Colon (tissue), 2 donors: ENCODE measurements at regions not wholly inside any gene's neighbourhood (a gene's known extent, or its start where the extent isn't known, plus 50 kb on each side); places are given as distances from the start of the nearest gene placed in this dataset.

Source experiments
- FAIRE-seq: peaks from 2 replicates; lab custom pipeline; 2012; peaks lifted over from hg19 to GRCh38; lab: Jason Lieb, UNC
- donor health status: control.
- donor health status: control.

DNA sequence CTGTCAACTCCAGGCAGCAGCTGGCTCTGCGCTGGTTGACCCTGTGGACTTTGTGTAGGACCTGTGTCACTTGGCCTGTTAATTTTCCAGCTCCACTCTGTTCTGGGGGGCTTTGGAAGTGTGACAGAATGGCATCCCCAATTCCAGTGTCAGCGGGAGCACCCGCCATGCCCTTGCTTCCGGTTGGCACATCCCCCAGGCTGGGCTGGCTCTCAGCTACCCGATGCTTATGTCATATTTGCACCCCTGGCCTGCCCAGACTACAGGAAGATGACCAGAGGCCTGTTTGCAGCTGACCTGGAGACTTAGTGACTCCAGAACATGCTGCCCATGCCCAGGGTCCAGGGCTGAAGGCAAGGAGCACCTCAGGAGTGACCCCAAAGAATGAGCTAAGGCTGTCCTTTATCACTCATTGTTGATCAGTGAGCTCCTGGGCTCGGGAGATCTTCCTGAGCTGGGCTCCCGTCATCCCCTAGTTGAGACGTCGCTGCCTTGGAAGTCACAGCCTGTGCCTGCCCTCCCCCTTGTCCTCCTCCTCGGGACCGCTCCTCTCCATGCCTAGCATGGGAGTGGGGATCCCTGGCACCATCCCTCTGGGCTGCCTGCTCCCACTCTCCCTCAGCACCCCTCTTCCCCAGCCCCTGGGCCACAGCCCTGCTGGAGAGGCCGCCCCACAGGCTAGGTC lies 163.4 kb upstream of the RTL1 start:
- no peak for FAIRE-seq

DNA sequence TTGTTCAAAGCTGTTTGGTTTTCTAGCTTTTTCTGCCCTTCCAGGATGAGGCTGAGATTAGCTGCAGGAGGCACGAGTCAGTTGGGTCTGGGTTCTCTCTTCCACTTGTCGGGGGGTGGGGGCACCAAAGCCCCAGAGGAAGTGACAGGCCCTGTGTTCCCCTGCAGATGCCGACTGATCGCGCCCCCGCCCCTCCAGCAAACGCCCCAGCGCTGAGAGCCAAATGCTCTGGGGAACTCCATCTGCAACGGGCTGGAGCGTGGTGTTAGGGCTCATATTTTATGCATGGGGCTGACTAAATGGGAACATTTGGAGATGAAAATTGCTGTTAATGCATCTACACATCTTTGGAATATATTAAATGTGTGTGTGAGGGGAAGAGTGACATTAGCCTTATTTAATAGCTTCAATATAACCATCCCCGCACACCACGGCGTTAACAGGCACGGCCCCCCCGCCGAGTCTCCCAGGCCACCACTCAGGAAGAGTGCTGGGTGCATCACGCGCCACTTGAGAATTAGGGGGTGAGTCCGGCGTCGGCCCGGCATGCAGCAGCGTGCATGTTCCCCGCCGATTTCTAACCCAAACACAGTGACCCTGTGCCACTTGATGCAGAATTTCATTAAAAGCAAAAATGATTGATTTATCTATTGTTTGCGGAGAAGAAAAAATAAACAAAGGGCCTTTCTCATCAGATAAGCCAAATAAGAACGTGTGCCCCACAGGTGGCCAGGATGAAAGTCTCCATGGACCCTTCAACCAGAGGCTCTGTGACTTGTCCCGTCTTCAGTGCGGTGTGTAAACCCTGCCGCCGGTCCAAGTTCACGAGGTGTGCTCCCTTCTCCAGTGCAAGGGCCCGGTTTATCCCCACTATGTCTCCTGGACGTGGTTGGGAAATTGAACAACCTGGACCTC lies 165.0 kb upstream of the RTL1 start:
- no peak for FAIRE-seq

DNA sequence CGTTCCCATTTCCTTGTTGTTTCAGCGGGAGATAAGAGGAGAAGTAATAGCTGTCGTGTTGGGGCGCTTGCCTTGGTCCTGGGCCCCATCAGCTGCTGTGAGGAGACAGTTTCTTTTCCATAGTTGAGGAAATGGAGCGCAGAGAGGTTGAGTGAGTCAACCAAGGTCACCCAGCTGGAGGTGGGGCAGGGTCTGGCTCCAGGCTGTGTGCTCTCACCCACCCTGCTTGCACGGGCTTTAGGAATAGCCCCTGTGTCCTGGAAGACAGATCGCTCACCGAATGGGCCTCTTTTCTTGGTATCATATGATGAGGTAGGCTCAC lies 165.7 kb upstream of the RTL1 start:
- FAIRE-seq: no peak

DNA sequence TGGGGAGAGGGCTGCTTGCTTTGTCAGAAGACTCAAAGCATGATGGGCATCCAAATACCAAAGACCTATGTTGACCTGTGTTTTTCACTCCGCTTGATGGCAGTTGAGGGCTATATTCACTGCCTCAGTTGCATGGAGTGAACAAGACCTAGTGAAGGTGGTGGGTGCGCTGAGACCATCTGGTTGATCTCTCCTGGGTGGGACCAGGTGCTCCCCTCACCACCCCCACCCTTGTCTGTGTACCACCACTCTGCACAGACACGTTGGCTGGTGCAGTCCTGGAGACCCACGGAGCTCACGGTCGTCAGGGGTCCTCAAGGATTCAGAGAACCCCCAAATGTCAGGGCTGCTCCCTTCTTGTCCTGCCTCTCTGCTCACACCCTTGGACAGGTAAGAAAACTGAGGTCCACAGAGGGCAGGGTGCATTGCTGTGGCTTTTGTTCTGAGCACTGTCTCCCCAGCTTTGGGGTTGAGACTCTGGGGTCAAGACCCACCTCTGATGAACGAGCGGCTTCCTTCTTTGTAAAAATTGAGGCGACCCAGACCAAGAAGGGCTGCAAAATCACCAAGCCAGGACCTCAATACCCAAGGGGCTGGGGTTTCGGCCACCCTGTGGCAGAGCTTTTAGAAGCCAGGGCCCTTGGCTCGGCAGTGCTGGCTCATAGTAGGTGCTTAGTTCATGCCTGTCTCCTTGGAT lies 166.3 kb upstream of the RTL1 start:
- no peak for FAIRE-seq

DNA sequence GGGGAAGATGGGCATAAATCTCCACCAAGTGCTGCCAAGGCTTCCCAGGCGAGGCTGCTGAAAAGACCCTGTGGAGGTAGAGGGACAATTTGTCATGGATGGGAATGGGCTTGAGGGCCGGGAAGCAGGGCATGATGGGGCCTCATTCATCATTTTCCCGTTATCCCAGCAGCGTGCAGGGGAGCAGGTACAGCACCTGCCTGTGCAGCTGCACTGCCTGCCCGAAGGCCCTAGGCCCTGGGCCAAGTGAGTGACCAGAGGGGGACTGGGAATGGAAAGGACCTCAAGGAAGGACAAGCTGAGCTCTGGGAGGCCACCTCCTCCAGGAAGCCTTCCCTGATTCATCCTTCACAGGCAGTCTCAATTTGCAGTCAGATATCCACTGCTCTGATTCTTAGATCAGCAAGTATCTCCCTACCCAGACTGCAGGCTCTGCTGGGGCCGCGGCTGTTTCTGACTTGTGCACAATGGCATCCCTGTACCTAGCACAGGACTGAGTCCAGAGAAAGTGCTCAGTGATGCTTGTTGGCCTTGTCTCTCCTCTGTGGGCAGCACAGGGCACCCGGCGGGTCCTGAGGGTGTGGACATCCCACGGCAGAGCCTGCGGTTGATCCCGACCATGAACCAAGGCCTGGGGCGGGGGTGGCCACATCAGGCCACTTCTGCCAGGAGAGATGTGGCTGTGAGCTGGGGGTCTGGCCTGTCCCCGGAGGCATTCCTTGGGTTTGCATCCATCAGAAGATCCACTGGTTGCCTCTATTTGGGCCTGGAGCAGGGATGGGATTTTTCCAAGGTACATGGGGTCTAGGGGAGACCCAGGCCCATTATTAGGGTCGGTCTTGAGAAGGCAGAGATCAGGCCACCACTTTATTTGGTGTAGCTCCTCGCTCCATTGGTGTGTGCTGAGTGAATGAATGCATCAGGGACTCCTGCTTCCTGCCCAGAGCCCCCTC lies 167.3 kb upstream of the RTL1 start:
- no peak for FAIRE-seq

DNA sequence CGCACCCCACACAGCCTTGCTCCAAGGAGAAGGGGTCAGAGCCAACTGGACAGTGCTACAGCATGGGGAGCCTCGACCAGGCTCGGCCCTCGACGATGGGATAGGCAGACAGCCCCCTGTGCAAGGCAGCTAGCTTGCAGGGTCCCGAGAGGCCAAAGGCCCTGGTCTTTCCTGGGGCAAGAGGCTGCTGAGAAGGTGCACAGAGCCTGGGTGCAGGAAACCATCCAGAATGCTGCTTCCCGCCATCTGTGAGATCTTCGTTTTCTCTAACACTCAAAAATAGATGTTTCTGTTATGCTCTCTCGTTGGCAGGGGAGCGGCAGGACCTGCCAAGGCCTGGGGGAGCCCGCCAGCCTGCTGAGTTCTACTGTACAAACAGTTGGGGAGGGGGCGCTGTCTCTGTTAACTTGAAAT lies 168.0 kb upstream of the RTL1 start:
- FAIRE-seq: no peak

DNA sequence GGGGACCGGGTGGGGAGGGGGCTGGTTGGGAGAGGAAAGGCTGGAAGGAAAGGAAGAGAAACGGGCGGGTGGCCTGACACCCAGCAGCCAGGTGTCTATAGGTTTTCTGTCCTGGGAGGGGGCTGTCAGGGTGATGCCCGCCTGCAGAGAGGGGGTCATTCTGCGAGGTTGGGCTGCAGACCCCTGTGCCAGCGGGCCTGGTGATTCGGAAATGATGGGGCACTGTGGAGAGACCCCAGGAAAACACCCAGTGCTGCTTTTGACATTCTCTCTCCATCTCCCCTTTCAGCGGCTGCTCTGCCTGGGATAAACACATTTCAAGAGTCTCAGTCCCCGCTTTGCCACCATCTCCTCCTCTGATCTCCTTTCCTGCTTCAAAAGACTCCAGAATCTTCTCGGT lies 168.5 kb upstream of the RTL1 start:
- no peak for FAIRE-seq

DNA sequence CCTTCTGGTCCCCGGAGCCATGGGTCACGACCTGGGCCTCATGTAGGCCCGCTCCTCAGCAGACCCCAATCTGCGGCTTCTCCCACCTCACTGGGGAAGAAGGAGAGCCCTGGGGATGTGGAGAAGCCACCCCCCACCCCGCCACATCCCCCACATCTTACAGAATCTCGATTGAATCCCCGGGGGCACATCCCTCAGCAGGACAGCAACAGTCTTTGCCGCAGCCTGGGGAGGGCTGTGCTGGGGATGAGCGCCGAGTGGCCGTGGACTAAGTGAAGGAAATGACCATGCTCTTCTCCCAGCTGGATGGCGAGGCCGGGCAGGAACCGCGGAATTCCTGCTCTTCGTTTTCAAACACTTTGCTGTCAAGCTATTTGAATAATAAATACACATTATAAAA lies 169.0 kb upstream of the RTL1 start:
- no peak for FAIRE-seq

DNA sequence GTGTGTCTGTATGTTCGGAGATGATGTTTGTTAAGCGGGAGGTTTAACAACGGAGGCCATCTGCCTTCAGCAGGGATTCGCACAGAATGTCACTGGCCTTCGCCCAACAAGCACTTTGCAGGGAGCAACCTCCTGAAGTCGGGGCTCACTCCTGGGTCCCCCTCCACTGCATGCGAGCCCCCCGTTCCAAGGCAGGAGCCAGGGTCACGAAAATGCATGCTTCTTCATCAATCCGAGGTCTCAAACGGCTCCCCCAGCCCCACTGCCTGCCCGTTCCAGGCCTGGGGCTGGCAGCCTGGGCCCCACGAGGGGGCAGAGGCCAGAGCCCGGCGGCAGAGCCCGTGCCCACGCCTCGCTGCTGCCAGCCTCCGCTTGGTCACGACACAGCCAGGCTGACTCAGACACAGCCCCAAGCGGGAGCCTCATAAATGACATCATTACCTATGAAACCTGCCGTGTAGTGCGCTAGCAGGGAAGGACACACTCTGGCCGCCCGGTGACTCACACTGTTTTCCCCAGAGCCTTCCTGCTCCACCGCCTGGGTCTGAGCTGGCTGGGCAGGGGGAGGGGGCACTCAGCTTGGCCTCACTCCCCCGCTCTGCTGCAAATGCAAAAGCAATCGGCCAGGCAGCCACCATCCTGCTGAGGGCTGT lies 169.5 kb upstream of the RTL1 start:
- FAIRE-seq: no peak

DNA sequence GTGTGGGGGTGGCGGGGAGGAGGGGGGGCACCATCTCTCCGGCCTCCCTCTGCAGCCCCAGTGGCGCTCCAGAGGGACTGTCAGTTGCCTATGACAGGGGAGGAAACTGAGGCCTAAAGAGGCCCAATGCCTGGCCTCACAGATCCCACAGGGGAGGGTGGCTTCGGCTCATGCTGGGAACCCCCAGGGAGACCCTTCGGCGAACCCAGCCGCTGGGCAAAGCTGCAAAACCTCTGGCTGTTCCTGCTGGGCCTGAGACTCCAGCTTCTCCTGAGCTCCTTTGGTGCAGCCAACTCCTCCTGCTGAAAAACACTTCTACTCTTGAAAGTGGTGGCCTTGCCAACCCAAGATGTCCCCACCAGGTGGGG lies 170.1 kb upstream of the RTL1 start:
- no peak for FAIRE-seq

DNA sequence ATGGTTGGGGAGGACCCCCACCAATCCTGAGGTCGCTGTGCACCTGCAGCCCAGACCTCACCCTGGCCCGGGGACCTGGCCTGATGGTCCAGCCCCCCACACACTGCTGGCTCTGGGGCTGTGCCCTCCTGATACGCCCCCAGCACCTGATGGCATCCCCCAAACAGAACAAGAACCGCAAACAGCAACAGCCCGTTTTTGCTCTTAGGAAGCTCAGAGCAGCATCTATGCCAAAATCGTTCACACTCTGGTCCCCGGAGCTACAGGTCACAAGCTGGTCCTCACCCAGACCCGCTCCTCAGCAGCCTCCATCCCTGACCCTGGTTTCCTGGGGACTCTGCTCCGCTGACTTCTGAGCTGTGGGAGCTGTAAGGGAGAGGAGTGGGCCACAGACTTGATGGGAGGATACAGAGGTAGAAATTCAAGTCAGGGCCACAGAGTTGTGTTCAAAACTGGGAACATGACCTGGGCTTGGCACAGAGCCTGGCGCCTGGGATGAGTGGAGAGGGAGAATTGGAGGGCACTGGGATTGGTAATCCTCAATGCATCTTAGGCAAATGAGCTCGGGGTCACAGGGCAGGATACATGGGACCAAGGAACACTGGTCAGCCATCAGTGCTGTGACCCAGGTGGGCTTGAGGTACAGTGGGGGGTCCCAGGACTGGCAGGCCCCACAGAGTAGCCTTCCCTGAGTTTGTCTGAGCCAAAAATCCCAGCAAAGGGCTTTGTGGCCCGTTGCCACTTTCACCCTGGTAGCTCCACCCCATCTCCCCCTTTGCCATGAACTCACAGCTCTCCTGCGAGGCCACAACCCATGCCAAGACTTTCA lies 170.9 kb upstream of the RTL1 start:
- FAIRE-seq: no peak

DNA sequence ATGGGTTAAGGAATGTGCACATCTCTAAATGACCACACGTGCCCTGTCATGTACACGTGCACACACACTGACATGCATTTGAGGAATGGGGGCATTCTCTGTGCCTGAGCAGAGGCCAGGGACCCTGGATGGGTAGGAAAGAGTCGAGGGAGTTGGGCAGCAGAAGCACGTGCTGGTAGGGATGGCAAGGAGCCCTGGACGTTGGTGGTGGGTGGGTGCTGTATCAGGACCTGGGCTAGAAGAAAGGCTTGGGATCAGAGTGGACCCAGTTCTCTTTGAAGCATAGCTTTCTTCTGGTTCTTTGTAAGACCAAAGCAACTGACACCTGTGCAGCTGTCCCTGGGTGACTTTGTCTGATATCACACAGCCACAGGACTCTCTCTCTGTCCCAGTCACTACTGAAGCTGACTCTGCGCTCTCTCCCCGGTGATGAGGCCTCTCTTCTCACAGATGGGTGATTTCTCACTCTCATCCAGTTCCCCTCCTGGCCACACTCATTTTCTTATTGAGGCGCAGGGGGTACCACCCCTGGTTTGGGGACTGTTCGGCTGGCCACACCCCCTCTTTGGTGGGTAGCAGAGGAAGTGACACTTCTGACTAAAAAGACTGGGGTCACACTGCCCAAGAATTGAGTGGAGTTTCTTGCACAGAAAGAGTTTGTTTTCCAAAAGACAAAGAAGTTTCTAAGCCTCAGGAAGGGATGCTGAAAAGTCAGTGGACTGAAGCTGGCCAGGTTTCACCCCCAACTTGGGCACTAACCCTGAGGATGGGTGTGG lies 171.7 kb upstream of the RTL1 start:
- no peak for FAIRE-seq

DNA sequence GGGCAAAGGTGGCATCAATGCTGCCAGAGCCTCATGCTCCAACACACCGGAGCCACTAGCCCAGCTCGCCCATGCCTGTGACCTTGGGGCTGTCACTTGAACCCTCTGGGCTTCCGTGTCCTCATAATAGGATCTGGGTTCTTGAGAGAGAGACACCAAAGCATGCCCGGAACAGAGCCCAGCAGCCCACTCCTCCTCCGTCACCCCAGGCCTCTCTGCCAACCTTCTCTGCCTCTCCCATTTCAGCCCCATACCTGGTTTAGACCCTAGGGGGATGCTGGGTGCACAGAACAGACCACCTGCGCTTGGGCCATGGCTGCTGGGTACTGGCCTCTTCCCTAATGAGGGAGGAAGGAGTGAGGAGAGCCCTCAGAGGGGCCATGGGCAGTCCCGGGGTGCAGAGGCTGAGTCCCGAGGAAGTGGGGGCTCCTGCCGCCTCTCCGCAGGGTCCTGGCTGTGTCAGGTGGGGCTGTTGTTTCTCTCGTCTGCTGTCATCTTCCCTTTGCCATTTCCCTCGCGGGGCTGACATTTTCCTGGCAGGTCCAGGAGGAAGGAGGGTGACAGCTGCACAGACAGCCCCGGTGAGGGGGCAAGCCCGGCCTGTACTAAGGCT lies 172.4 kb upstream of the RTL1 start:
- no peak for FAIRE-seq

DNA sequence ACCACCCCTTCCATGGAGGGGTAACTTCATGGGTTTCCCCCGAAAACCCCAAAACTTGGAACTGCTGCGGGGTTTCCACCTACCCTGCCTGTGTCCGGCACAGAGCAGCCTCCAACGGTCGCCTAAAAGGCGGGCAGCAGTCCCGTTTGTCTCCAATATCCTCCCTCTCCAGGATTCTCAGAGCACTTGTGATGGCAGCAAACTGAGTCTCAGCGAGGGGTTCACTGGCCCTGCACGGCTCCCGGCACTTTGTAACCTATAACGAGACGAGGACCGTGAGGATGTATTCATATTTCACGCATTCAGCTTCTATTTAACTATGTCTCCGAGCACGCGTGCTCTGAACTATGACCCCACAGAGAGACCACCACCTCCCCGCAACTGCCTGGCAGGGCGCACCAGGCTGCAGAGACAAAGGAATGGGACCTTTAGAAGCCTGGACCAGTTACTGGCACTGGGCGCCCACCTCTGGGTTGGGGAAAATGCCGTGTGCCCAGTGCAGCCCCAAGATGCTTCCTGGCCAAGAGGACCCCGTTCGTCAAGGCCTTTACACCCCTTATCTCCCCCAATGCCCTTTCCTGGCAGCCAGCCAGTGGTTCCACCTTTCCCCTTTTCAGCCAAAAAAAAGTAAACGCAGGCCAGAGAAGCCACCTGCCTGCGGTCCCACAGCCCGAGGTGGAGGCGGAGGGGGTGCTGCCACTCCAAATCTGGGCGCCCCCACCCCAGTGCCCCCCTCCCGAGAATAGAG lies 173.1 kb upstream of the RTL1 start:
- no peak for FAIRE-seq

DNA sequence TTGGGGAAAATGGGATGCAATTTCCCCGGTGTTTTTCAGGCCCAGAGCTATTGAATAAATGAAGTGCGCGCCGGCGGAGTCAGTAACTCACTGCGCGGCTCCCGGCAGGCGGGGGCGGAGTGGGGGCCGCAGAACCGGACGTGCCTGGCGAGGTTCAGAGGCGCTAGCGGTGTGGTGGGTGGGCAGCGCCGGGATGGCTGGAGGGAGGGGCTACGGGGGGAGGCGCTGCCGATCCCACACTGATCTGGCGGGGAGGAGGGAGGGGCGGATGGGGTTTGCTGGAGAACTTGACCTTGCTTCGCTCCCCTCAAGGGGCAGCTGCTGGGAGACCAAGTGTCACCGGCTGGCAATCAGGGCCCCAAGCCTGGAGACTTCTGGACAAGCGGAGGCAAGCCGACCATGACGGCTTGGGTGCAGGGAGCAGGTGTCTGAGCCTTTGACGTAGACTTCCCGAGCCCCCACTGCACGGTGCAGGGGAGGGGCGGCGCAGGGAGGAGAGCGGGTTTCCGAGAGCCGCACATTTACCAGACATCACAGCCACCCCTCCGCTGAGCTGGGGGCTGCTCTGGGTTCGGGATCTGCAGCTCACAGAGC lies 174.1 kb upstream of the RTL1 start:
- FAIRE-seq: no peak

DNA sequence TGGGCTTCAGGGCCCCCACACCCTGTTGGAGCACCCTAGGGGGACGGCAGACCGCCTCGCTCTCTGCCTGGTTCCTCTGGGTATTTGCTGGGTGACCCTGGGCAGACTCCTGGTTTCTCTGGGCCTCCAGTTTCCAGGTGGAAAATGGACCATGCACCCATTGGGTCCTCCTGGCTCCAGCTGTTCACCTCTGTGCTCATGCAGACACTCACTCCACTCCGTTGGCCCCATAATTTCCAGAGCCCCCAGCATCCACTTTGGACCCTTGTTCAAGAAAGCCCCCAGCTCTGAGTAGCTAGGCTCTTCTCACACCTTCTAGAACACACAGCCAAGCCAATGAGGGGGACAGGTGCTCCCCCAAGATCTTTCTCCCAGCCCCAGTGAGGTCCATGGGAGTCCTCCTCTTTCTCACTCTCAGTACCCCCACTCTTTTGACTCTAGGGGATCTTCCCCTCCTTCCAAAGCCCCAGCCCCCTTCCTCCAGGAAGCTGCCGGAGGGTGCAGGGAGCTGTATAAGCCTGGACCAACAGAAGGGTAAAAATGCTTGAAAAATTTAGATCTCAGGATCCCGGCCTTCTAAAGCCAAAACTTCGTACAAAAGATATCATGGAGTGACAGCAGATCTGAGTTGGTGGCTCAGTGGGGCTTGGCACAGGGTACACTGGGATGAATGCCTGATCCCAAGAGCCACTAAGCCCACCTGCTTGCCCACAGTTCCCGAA lies 174.8 kb upstream of the RTL1 start:
- no peak for FAIRE-seq

DNA sequence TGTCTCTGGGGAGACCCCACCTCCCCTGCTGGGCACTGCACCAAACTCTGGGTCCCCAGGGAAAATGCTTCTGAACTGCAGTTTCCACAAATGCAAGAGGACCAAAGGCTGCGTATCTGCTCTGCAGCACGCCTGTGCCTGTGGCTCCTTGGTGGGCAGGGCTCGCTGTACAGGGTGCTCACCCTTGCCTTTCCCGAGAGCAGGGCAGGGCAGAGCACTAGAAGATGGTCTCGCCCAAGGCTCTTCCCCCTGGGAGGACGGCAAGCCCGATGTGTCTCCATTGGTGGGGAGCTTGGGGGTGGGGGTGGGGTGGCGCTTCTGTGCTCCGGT lies 175.3 kb upstream of the RTL1 start:
- FAIRE-seq: no peak
